ENCODE measurements at regions not wholly inside any gene's neighbourhood (a gene's known extent, or its start where the extent isn't known, plus 50 kb on each side); places are given as distances from the start of the nearest gene placed in this dataset.

GRCh38 chr6:65798280-65799014 lies 91.4 kb upstream of the EYS start:
- Histone ChIP-seq H3K36me3 (ENCODE audit: control insufficient read depth in 4 of 4, insufficient read depth in 4 of 4, low read length in 3 of 4) (no peaks in the 10 kb centered on the region), H3K4me1 (ENCODE audit: control extremely low read depth in 1 of 4, control insufficient read depth in 4 of 4, insufficient read depth in 4 of 4, low read length in 3 of 4) (no peaks in the 10 kb centered on the region), H3K27me3 (replicated peaks in 2 of 5; ENCODE audit: control insufficient read depth in 4 of 5, insufficient read depth in 5 of 5, low read length in 4 of 5) (no peaks in the 10 kb centered on the region), H3K27ac (ENCODE audit: insufficient read depth in 1 of 2, low read depth in 1 of 2, low read length in 2 of 2, poor library complexity in 1 of 2, severe bottlenecking in 2 of 2) (no peak overlapping the region), H3K9me3 (ENCODE audit: control extremely low read depth in 1 of 5, control insufficient read depth in 4 of 5, insufficient read depth in 2 of 5, low read depth in 1 of 5, low read length in 4 of 5) (no peaks in the 10 kb centered on the region), H3K4me3 (ENCODE audit: control insufficient read depth in 1 of 7, extremely low read depth in 1 of 7, insufficient read depth in 4 of 7, low read depth in 2 of 7, low read length in 6 of 7) (no peak overlapping the region)
- CTCF ChIA-PET = interaction anchor here (1.6 kb wide), 1 partner anchor 10 kb away, joined by 4 read pairs; no protein-coding TSS in a partner anchor
- WGBS (ENCODE audit: insufficient coverage) = 92% methylated on average over 1 of the region's 3 CpGs
- DNase-seq = no peak
- POLR2A ChIA-PET = no interaction called here

- H3K4me1 ChIP-seq (ENCODE audit: control extremely low read depth in 1 of 4, control insufficient read depth in 4 of 4, insufficient read depth in 4 of 4, low read length in 3 of 4) = no peaks in the 10 kb centered on the region
- no CpG with 5 or more reads among the region's 1 CpG for WGBS (ENCODE audit: insufficient coverage)
- H3K27ac ChIP-seq (ENCODE audit: insufficient read depth in 1 of 2, low read depth in 1 of 2, low read length in 2 of 2, poor library complexity in 1 of 2, severe bottlenecking in 2 of 2) = no peak overlapping the region
- POLR2A ChIA-PET = no interaction called here
- H3K9me3 ChIP-seq (ENCODE audit: control extremely low read depth in 1 of 5, control insufficient read depth in 4 of 5, insufficient read depth in 2 of 5, low read depth in 1 of 5, low read length in 4 of 5) = peaks cover 0 to 2% (median 0%) of the 10 kb centered on the region in 5 experiments
- CTCF ChIA-PET = no interaction called here
- DNase-seq = no peak
- H3K36me3 ChIP-seq (ENCODE audit: control insufficient read depth in 4 of 4, insufficient read depth in 4 of 4, low read length in 3 of 4) = no peaks in the 10 kb centered on the region
- H3K27me3 ChIP-seq (replicated peaks in 2 of 5; ENCODE audit: control insufficient read depth in 4 of 5, insufficient read depth in 5 of 5, low read length in 4 of 5) = no peaks in the 10 kb centered on the region
- no peak overlapping the region for H3K4me3 ChIP-seq (ENCODE audit: control insufficient read depth in 1 of 7, extremely low read depth in 1 of 7, insufficient read depth in 4 of 7, low read depth in 2 of 7, low read length in 6 of 7)
These were observed 83.6 kb upstream of the EYS start for GRCh38 chr6:65790666-65791065.

- Histone ChIP-seq H3K4me3 (ENCODE audit: control insufficient read depth in 1 of 7, extremely low read depth in 1 of 7, insufficient read depth in 4 of 7, low read depth in 2 of 7, low read length in 6 of 7) (no peak overlapping the region), H3K27me3 (replicated peaks in 2 of 5; ENCODE audit: control insufficient read depth in 4 of 5, insufficient read depth in 5 of 5, low read length in 4 of 5) (no peaks in the 10 kb centered on the region), H3K9me3 (ENCODE audit: control extremely low read depth in 1 of 5, control insufficient read depth in 4 of 5, insufficient read depth in 2 of 5, low read depth in 1 of 5, low read length in 4 of 5) (peaks cover 0 to 2% (median 0%) of the 10 kb centered on the region in 5 experiments), H3K27ac (ENCODE audit: insufficient read depth in 1 of 2, low read depth in 1 of 2, low read length in 2 of 2, poor library complexity in 1 of 2, severe bottlenecking in 2 of 2) (no peak overlapping the region), H3K36me3 (ENCODE audit: control insufficient read depth in 4 of 4, insufficient read depth in 4 of 4, low read length in 3 of 4) (no peaks in the 10 kb centered on the region), H3K4me1 (ENCODE audit: control extremely low read depth in 1 of 4, control insufficient read depth in 4 of 4, insufficient read depth in 4 of 4, low read length in 3 of 4) (no peaks in the 10 kb centered on the region)
- no peak for DNase-seq
- ChIA-PET POLR2A (no interaction called here), CTCF (no interaction called here)
- 98% methylated on average over 25 of the region's 34 CpGs for WGBS (ENCODE audit: insufficient coverage)
These were observed 80.8 kb upstream of the EYS start for GRCh38 chr6:65787787-65788186.

- ChIA-PET POLR2A (no interaction called here), CTCF (no interaction called here)
- Histone ChIP-seq H3K4me3 (ENCODE audit: control insufficient read depth in 1 of 7, extremely low read depth in 1 of 7, insufficient read depth in 4 of 7, low read depth in 2 of 7, low read length in 6 of 7) (no peak overlapping the region), H3K27me3 (replicated peaks in 2 of 5; ENCODE audit: control insufficient read depth in 4 of 5, insufficient read depth in 5 of 5, low read length in 4 of 5) (no peaks in the 10 kb centered on the region), H3K27ac (ENCODE audit: insufficient read depth in 1 of 2, low read depth in 1 of 2, low read length in 2 of 2, poor library complexity in 1 of 2, severe bottlenecking in 2 of 2) (no peak overlapping the region), H3K36me3 (ENCODE audit: control insufficient read depth in 4 of 4, insufficient read depth in 4 of 4, low read length in 3 of 4) (no peaks in the 10 kb centered on the region), H3K9me3 (ENCODE audit: control extremely low read depth in 1 of 5, control insufficient read depth in 4 of 5, insufficient read depth in 2 of 5, low read depth in 1 of 5, low read length in 4 of 5) (peaks cover 0 to 2% (median 0%) of the 10 kb centered on the region in 5 experiments), H3K4me1 (ENCODE audit: control extremely low read depth in 1 of 4, control insufficient read depth in 4 of 4, insufficient read depth in 4 of 4, low read length in 3 of 4) (no peaks in the 10 kb centered on the region)
- WGBS (ENCODE audit: insufficient coverage) = 99% methylated on average over 8 of the region's 8 CpGs
- no peak for DNase-seq
These were observed 79.8 kb upstream of the EYS start for GRCh38 chr6:65786815-65787214.

GRCh38 chr6:65780691-65781090 lies 73.7 kb upstream of the EYS start:
- DNase-seq = no peak
- Histone ChIP-seq H3K9me3 (ENCODE audit: control extremely low read depth in 1 of 5, control insufficient read depth in 4 of 5, insufficient read depth in 2 of 5, low read depth in 1 of 5, low read length in 4 of 5) (no peaks in the 10 kb centered on the region), H3K36me3 (ENCODE audit: control insufficient read depth in 4 of 4, insufficient read depth in 4 of 4, low read length in 3 of 4) (no peaks in the 10 kb centered on the region), H3K27me3 (replicated peaks in 2 of 5; ENCODE audit: control insufficient read depth in 4 of 5, insufficient read depth in 5 of 5, low read length in 4 of 5) (no peaks in the 10 kb centered on the region), H3K27ac (ENCODE audit: insufficient read depth in 1 of 2, low read depth in 1 of 2, low read length in 2 of 2, poor library complexity in 1 of 2, severe bottlenecking in 2 of 2) (no peak overlapping the region), H3K4me3 (ENCODE audit: control insufficient read depth in 1 of 7, extremely low read depth in 1 of 7, insufficient read depth in 4 of 7, low read depth in 2 of 7, low read length in 6 of 7) (no peak overlapping the region), H3K4me1 (ENCODE audit: control extremely low read depth in 1 of 4, control insufficient read depth in 4 of 4, insufficient read depth in 4 of 4, low read length in 3 of 4) (no peaks in the 10 kb centered on the region)
- 94% methylated on average over 2 of the region's 4 CpGs for WGBS (ENCODE audit: insufficient coverage)
- POLR2A ChIA-PET = no interaction called here
- CTCF ChIA-PET = no interaction called here

- no peaks in the 10 kb centered on the region for H3K4me1 ChIP-seq (ENCODE audit: control extremely low read depth in 1 of 4, control insufficient read depth in 4 of 4, insufficient read depth in 4 of 4, low read length in 3 of 4)
- no peaks in the 10 kb centered on the region for H3K27me3 ChIP-seq (replicated peaks in 2 of 5; ENCODE audit: control insufficient read depth in 4 of 5, insufficient read depth in 5 of 5, low read length in 4 of 5)
- 88% methylated on average over 2 of the region's 4 CpGs for WGBS (ENCODE audit: insufficient coverage)
- H3K4me3 ChIP-seq (ENCODE audit: control insufficient read depth in 1 of 7, extremely low read depth in 1 of 7, insufficient read depth in 4 of 7, low read depth in 2 of 7, low read length in 6 of 7) = no peak overlapping the region
- no peak overlapping the region for H3K27ac ChIP-seq (ENCODE audit: insufficient read depth in 1 of 2, low read depth in 1 of 2, low read length in 2 of 2, poor library complexity in 1 of 2, severe bottlenecking in 2 of 2)
- peak in 2 of 3 donors; percentile 8 to 10 for DNase-seq
- ChIA-PET POLR2A (no interaction called here), CTCF (interaction anchor here (0.6 kb wide), 2 partner anchors 8 to 56 kb away, joined by 3 read pairs; no protein-coding TSS in a partner anchor)
- no peaks in the 10 kb centered on the region for H3K9me3 ChIP-seq (ENCODE audit: control extremely low read depth in 1 of 5, control insufficient read depth in 4 of 5, insufficient read depth in 2 of 5, low read depth in 1 of 5, low read length in 4 of 5)
- no peaks in the 10 kb centered on the region for H3K36me3 ChIP-seq (ENCODE audit: control insufficient read depth in 4 of 4, insufficient read depth in 4 of 4, low read length in 3 of 4)
These were observed 69.3 kb upstream of the EYS start for GRCh38 chr6:65776332-65776731.

- no peak overlapping the region for H3K4me3 ChIP-seq (ENCODE audit: control insufficient read depth in 1 of 7, extremely low read depth in 1 of 7, insufficient read depth in 4 of 7, low read depth in 2 of 7, low read length in 6 of 7)
- WGBS (ENCODE audit: insufficient coverage) = 95% methylated on average over 2 of the region's 3 CpGs
- ChIA-PET CTCF (no interaction called here), POLR2A (no interaction called here)
- no peaks in the 10 kb centered on the region for H3K36me3 ChIP-seq (ENCODE audit: control insufficient read depth in 4 of 4, insufficient read depth in 4 of 4, low read length in 3 of 4)
- H3K27ac ChIP-seq (ENCODE audit: insufficient read depth in 1 of 2, low read depth in 1 of 2, low read length in 2 of 2, poor library complexity in 1 of 2, severe bottlenecking in 2 of 2) = no peak overlapping the region
- H3K27me3 ChIP-seq (replicated peaks in 2 of 5; ENCODE audit: control insufficient read depth in 4 of 5, insufficient read depth in 5 of 5, low read length in 4 of 5) = no peaks in the 10 kb centered on the region
- no peak for DNase-seq
- no peaks in the 10 kb centered on the region for H3K9me3 ChIP-seq (ENCODE audit: control extremely low read depth in 1 of 5, control insufficient read depth in 4 of 5, insufficient read depth in 2 of 5, low read depth in 1 of 5, low read length in 4 of 5)
- no peaks in the 10 kb centered on the region for H3K4me1 ChIP-seq (ENCODE audit: control extremely low read depth in 1 of 4, control insufficient read depth in 4 of 4, insufficient read depth in 4 of 4, low read length in 3 of 4)
These were observed 64.9 kb upstream of the EYS start for GRCh38 chr6:65771946-65772345.

Data from common myeloid progenitor, CD34-positive (primary cell).